Stimulated activated CD4-positive, alpha-beta T cell treated with anti-CD3 and anti-CD28 coated beads, Interleukin-4, amount 100 ng/mL, for 48 hours (primary cell): ENCODE measurements at regions not wholly inside any gene's neighbourhood (a gene's known extent, or its start where the extent isn't known, plus 50 kb on each side); places are given as distances from the start of the nearest gene placed in this dataset.
"Not testable (repeated sequence)": the region's sequence is repeated elsewhere in the genome, so short reads cannot be mapped to it uniquely, and the experiment has no call there.

Experiments
- DNase-seq, 2 donors: peaks; one replicate each; pipeline ENCODE4 v3.0.0-alpha.2; 2020; ENCODE audit warnings: low read depth in 2 of 2

DNA sequence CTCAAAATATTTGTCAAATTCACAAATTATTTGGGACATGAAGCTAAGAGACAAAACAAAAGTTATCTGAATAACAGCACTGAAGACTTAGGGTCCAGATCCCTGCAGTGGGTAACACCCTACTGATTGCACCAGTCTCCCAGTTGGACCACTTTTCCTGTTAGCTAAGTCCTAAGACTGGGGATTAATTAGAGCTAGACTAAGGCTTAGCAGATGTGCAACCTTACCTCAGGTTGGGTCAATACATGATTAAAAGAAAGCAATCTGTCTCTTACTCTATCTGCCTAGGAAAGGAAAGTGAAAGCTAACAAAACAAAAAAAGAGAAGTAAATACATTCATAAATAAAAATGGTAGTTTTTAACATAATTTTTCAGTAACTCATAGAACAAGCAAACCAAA lies 737.2 kb upstream of the CHRM3 start:
- no peak for DNase-seq

GRCh38 chr1:238648751-238649150 lies 737.6 kb upstream of the CHRM3 start:
- no peak for DNase-seq

- DNase-seq = no peak
Observed at GRCh38 chr1:238648296-238648695, 738.1 kb upstream of the CHRM3 start.

GRCh38 chr1:238647877-238648276 lies 738.5 kb upstream of the CHRM3 start:
- no peak for DNase-seq

- DNase-seq = no peak
Observed at GRCh38 chr1:238642231-238642630, 744.1 kb upstream of the CHRM3 start.

DNA sequence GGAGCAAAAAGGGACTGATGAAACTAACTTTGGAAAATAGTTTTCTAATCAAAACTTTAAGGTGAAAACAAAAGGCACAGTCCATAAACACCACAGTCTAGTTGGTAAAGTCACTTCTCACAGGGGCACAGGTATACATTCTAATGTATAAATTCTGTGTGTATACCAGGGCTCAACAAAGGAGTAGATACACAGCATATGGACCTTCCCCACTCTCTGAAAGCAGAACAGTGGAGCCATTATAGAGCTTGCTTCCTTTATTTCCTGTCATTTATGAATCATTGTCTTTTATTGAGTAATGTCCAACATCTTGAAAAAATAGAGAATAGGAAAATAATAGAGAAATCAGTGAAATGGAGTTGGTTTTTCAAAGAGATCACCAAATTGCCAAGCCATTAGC lies 746.5 kb upstream of the CHRM3 start:
- no peak for DNase-seq

DNA sequence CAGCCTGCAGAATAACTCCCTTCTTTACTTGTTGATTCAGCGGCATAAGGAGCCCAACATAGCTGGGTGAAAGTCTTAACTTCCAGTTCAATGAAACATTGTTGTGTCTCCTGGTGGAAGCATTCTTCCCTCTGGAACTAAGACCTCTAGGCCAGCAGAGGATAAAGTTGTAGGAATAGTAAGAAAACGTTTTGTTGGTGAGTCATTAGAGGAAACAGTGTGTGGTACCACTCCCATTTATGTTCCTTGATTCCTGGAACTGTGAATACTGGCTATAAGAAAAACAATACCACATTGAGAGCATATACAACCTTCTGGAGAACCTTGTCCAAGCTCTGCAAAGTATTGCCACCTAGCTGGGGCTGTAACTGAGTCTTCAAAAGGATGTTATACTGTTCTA lies 737.4 kb upstream of the ZP4 start:
- DNase-seq = no peak

DNA sequence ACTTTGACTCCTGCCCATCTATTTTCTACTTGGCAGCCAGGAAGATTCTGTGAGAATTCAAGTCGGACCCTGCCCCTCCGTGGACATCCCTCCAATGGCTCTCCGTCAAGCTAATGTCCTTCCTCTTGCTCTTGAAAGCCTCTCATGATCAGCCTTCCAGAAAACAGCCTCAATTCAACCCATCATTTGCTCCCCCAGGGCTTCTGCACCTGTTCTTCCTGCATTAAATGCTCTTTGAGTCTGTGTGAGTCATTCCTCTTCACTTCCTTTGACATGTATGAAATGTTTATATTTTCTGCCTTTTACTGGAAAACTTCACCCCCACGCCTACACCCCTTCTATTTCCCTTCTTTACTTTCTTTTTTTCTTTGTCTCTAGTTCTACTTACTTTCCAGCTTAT lies 734.1 kb upstream of the ZP4 start:
- no peak for DNase-seq

DNA sequence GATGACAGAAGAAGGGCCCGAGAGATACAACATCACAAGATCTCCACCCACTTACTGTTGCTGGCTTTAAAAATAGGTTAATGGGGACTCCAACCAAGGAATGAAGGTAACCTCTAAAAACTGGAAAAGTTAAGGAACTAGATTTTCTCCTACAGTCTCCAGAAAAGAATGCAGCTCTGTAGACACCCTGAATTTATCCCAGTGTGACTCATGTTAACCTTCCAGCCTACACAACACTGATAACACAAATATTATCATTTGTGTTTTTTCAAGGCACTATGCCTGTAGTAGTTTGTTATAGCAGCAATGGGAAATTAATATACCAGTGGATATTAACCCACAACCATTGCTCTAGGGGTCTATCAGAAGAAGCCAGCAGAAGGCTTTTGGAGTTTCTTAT lies 730.7 kb upstream of the ZP4 start:
- no peak for DNase-seq

GRCh38 chr1:238619652-238620051 lies 728.9 kb upstream of the ZP4 start:
- DNase-seq = no peak

GRCh38 chr1:238611406-238611805 lies 720.7 kb upstream of the ZP4 start:
- no peak for DNase-seq

DNA sequence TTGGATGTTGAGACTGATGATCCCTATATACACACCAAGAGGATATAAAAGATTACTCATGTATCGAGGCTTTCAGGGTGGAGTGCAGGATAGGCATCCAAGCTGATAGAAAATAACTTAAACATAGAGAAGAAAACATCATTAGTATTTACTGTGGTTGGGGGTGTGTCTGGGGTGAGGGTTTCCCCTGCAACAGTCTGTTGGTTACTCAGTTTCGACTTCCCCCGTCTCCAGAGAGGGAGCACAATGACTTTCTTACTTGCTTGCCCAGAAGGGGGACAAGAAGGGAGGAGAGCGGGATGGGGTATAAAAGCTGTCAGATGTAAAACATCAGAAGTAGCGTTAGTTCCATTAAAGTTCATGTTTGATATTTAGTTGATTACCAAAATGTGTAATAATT lies 717.4 kb upstream of the ZP4 start:
- no peak for DNase-seq

DNA sequence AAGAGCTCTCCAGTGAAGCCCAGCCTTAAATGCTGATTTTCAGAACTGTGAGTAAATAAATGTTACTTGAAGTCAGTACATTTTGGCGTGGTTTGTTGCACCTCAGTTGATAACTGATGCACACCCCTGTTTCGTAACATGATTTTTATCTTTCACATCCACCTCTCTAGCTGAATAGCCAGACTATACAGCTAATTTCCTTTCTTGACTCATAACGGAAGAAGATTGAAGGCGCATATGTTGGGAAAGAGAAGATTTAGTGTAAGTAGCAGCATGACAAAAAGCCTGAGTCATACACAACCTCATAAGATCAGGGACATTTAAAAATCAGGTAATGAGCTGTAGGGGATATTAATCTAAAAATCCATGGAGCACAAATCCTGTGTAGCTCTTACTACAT lies 716.2 kb upstream of the ZP4 start:
- DNase-seq = no peak

GRCh38 chr1:238606457-238606856 lies 715.7 kb upstream of the ZP4 start:
- DNase-seq = no peak

DNA sequence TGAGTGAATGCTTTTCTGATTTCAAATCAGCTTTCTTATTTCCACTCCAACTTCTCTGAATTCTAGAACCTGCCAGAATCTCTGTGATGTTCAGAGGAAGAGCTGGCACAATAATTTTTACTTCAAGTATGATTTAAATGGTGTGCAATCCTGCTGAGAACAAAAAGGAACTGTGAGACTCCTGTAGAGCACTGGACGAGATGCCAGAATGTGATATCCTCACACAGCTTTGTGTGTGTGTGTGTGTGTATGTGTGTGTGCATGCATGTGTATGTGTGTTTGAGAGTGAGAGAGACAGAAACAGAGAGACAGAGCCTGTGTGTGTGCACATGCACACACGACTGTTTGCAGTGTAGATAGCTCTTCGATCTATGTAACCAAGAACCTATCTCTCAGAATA lies 713.6 kb upstream of the ZP4 start:
- no peak for DNase-seq

DNA sequence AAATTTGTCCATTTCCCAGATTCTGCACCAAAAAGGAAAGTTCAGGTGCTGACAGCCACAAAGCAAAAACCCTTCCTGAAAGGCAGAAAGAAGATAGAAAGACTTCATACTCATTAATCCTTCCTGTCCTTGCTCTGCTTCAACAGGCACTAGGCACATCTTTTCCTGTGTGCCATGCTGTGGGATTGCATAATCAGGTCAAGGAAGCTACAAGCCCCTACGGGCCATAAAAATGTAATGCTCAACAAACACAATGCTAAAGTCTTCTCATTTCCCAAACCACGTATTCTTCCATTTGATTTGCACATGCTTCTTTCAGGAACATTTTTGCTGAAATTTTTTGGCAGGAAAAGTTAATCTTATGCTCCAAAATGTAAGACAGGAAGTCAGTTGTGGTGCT lies 710.9 kb upstream of the ZP4 start:
- DNase-seq = not testable (repeated sequence)

- no peak for DNase-seq
Observed at GRCh38 chr1:238596703-238597102, 706.0 kb upstream of the ZP4 start.

GRCh38 chr1:238592621-238593020 lies 701.9 kb upstream of the ZP4 start:
- DNase-seq = no peak

DNA sequence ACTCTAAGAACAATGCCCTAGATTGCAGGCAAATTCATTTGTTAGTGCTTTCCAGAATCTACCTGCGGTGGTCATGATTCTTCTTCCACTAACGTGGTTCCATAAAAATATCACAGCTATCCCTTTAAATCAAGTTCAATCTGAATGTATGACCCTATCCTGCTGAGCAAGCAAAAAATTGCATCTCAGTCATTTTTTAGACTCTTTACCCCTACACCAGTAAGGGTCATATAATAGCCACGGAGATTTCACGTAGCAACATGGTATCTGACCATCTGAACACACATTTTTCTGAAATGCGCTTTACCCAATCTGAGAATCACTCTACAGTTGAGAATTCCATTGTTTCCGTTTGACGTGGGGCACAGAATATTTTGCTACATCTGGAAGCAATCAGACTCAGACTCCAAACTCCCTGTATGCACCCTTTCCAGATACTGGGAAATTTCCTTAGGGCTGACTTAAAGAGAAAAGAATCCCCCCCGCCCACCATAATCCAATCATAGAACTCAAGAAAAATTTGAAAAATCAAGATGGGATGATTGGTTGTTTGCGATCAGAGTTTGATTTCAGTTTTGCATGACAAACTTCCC lies 699.2 kb upstream of the ZP4 start:
- no peak for DNase-seq

- no peak for DNase-seq
Observed at GRCh38 chr1:238582816-238583215, 692.1 kb upstream of the ZP4 start.

- DNase-seq = no peak
Observed at GRCh38 chr1:238581332-238581731, 690.6 kb upstream of the ZP4 start.

DNA sequence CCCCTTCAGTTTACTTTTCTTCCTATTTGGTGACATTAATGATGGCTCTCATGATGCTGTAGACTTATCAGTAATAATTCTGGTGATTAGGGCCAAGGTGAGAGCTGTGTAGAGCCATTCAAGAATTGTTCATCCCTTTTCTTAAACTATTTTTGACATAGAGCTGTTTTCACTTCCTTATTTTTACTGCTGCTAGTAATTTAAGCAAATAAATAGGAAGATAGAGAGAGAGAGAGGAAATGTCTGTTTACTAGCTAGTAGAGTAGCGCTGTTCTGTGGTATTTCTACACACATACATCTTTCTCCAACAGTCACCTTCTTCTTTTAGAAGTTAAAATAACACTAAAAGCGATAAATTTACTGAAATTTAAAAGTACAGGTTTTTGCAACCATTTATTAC lies 678.0 kb upstream of the ZP4 start:
- no peak for DNase-seq

GRCh38 chr1:238562341-238562740 lies 671.6 kb upstream of the ZP4 start:
- DNase-seq = no peak

DNA sequence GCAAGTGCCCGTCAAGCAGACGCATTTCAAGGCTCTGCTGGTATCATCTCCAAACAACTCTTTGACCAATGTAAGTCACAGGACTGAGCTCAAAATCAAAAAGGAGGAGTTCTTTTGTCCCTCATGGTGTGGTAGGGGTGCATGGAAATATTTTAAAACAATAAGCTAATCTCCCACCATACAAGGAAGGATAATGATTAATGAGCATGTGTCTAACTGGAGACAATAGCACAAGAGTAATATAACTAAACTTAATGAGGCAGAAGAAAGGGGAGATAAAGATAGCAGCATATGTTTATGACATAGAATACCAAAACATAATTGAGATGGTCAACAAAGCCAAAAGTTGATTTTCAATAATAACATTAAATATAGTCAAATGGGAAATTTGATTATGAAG lies 668.0 kb upstream of the ZP4 start:
- DNase-seq = no peak

DNA sequence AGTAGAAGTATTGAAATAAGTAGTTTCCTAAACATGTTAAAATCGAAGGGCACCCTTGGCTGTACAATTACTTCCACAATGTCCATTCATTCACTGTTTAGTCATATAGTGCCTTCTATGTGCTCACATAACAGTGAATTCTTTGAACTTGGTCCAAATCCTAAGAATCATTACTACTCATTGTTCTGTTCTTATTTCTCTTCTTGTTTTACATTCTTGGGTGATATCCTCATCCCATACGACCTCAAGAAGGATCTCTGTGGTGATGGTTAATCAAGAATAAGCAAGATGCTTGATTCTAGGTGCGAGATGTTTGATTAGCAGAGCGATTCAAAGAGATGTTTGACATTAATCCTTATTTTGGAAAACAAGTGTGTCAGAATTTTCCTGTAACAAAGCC lies 667.4 kb upstream of the ZP4 start:
- no peak for DNase-seq
